GM19023 (cell line): ENCODE measurements at regions not wholly inside any gene's neighbourhood (a gene's known extent, or its start where the extent isn't known, plus 50 kb on each side); places are given as distances from the start of the nearest gene placed in this dataset.

Experiments used
- ATAC-seq: cut with Tn5 transposase; IDR thresholded peaks from one replicate; pipeline ENCODE4 v1.9.1; 2021; ENCODE audit warnings: mild to moderate bottlenecking, moderate library complexity; ENCODE audit not compliant: unreplicated experiment

DNA sequence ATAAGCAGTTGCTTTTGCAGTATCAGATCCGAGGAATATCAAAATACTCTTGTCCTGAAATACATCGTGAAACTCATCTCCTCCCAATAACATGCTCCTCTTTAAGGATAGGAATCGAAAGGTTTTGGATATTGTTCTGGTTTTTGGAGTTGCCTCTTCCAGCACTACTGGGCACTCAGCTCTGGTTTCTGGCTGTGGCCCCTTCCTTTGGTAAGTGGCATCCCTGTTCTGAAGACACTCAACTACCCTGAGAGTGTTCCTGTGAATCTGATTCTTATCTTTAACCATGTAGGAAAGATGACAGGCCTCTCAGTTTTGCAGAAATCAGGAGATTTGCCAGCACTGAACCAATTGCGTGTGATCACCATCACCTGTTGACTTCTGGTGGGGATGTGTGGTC, 327.5 kb upstream of the TBL1XR1 start:
- no peak for ATAC-seq

DNA sequence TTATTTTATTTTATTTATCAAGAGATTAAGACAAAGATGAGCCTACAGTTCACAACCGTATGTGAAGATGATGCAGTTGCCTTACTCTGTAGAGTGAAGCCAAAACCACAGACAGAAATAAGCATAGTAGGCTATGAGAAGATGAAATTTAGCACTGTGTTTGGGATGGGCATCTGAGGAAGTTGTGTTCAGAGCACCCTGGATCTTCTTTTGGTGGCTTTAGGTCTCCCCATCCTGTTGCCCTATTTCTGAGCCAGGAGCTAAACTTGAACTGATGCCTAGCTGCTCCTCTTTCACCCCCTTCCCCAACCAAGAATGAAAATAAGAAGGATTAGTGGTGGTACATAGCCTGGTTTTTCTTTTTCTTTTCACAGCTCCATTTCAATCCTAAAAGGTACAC, 328.1 kb upstream of the TBL1XR1 start:
- ATAC-seq: no peak

DNA sequence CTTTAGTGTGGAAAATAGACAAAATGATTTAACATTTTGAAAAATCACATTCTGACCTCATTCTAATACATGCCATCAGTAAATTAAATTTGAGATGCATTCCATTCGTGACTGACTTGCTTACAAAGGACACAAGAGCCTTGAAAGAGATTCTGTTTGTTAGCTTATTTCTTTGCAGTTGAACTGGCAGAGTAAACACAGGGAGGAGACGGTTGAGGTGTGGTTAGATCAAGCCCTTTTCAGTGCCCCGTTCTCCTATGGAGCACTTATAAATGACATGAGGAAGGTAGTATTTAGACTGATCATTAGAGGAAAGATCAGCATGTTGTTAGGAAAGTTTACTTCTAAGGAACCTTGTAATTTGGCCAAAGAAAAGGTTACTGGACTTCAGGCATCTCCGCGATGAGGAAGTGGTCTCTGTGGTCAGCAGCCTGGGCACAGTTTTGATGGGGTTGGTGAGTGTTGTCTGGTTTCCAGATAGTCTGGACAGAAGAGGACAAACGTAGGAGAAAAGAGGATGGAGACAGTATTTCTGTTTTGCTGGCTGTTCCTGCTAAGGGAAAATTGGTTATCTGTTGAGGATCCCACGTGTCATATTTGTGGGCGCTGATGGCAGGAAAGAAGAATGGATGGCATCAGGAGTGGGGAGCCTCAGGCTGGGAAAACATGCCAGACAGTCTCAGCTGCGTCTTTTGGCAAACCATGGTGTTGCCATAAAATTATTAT, 328.9 kb upstream of the TBL1XR1 start:
- no peak for ATAC-seq

DNA sequence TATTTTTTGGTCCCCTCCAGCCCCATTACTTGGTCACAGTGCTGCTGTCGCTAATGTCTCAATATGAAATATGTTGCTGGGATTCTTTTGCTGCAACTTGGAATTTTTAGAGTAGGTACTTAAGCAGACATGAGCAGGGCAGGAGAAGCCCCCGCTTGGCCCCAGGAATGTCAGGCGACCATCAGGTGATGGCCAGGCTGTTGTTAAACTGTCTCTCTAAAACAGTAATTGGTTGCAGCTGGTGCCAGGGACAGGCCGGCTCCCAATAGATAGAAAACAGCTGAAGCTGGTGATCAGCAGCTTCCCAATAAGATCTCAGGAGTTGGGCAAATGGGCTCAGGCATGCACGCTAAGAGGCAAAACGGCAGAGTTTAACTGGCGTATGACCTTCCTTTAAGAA, 329.9 kb upstream of the TBL1XR1 start:
- no peak for ATAC-seq

DNA sequence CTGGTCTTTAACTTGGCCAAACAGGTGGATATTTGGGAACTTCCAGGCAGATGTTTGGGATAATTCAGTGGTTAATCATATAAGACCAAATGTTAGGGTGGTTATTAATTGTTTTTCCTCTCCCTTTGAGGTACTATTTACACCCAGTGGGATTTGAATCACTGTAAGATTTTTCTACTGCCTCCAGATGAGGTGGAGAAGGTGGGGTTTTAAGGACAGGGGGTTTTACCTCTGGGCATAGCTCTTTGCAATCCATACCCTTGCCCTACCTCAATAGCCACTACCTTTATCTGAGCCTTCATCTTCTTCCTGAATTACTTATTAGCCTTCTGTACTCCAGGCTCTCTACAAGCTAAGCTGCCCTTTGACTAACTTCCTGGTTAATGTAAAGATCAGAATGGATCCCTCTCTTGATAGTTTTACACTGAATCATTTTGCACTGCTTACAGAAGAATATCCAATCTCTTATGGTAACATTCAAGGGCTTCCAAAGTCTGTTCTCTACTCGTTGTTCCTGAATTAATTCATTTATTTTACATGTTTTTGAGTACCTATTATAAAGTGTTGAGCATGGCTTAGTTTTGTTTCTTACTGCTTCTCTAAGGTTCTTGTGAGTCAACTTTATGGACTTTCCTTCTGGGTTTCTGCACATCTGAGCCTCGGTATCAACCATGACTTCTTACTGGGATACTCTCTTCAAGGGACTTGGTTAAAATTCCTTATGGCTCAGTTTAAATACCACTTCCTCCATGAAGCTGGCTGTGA, 331.2 kb upstream of the TBL1XR1 start:
- ATAC-seq: no peak

DNA sequence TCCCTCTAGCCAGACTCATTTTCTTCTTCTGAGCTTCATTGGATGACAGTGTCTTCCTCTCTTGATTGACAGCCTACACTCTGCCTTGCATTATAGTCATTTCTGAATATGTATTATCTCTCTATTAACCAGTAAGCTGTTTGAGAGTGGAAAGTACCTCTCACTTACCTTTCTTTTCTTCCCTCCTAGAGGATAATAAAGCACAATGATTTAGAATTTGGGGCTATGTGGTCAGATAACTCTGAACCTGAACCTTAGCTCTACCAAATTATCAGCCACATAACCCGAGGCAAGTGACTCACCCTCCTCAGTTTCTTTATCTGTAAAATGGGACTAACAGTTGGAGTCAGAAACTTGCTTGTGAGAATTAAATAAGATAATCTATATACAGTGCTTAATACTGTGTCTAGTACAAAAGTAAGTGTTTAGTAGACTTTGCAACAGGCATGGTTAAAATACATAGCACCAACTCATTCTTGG, 331.8 kb upstream of the TBL1XR1 start:
- no peak for ATAC-seq

DNA sequence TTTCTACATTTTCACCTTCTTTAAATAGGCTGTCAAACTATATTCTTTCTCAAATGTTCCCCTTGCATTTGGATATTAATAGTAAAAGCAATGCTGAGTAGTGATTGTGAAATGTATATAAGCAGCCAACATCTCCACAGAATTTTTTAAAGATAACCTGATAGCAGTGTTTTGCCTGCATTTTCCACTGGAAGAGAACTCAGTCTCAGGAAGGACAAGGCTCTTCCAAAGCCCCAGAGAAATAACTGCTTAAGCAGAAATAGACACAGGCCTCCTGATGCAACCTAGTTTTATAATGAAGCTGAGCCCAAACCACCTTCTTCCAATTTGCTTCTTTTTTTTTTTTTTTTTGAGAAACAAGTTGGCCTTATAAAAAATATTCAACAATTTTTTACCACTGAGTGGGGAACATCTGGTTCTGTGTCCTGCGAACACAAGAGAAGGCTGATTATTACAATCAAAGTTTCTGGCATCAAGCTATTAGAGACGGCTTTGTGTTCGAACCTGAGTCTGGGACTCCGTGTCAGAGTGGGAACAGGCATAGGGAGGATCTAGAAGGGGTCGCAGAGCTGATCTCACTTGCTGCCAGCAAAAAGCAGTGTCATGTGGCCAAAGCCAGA, 332.5 kb upstream of the TBL1XR1 start:
- ATAC-seq: no peak

DNA sequence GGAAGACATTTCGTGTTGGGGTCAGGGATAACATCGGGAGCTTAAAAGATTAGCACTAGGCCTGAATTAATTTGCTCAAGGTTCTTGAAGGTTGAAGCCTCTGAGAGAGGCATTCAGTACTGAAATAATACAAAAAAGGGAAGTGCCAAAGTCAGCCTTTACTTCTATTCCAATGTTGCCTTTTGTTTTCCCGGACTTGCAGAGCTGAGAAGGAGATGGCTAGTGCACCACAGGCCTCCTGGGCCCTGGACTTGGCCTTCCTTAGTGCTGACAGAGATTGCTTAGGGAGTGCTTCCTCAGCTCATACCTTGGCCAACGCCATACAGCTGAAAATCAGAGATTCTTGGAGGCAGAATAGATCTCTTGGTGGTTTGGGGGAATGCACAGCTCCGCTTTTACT, 333.6 kb upstream of the TBL1XR1 start:
- ATAC-seq: no peak

DNA sequence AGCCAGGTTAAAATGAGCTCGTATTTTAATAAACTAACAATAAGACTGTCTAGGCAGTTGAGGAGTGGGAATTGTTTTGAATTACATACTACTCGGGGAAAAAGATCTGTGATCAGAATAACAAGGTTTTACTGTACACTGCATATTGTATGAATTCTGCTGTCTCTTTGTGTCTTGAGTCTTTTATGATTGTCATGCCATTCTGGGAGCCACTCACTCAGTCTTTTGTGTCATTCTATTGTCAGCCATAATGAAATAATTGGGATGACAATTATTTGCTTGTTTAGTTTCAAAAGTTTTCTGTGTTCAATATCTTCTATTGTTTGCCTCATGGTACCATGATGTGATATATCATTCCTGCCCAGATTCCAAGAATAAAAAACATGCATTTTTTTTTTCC, 339.6 kb upstream of the TBL1XR1 start:
- no peak for ATAC-seq

DNA sequence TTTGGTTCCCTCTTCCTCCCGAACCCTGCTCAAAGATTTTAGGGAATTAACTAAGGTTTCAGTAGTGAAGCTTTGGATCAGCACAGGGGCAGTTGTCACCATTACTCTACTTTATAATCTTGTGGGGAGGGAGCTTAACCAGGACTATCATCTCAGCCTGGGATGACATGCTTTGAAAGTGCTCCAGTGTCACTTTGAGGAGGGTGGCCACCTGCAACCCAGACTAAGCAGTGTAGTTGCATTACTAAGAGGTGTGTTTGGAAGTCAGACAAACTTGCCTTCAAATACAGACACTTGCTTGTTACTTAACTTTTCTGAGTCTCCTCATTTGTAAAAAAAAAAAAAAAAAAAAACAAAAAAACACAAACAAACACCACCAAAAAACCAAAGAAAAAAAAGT, 340.3 kb upstream of the TBL1XR1 start:
- no peak for ATAC-seq

DNA sequence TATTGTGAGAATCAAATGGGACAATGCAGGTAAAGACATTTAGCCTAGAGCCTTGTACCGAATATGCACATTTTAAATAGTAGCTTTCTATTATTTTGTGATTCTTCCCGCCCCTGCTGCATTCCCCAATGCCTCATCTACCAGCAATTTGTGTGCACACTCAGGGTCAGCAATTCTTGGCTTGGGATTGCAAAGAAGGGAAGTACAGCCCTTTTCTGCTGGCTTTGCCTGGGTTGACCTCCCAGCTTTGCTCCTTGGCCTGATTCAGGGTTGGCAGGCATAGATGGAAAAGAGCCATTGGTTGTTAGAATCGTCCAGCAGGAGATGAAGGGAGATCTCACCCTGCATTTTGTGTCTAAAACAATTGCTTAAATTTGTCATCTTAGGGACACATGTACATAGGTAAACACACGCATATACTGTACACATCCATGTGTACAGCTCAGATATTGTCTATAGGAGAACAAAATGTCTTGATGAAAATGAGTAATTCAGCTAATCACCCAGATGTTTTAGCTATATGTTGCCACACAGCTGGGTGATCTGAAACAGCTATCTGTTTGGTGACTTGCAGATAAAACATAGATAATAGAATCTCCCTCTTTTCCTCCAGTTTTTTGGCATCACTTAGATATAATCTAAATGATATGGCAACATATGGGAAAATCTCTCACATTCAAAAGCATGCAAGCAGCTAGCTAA, 340.9 kb upstream of the TBL1XR1 start:
- no peak for ATAC-seq

DNA sequence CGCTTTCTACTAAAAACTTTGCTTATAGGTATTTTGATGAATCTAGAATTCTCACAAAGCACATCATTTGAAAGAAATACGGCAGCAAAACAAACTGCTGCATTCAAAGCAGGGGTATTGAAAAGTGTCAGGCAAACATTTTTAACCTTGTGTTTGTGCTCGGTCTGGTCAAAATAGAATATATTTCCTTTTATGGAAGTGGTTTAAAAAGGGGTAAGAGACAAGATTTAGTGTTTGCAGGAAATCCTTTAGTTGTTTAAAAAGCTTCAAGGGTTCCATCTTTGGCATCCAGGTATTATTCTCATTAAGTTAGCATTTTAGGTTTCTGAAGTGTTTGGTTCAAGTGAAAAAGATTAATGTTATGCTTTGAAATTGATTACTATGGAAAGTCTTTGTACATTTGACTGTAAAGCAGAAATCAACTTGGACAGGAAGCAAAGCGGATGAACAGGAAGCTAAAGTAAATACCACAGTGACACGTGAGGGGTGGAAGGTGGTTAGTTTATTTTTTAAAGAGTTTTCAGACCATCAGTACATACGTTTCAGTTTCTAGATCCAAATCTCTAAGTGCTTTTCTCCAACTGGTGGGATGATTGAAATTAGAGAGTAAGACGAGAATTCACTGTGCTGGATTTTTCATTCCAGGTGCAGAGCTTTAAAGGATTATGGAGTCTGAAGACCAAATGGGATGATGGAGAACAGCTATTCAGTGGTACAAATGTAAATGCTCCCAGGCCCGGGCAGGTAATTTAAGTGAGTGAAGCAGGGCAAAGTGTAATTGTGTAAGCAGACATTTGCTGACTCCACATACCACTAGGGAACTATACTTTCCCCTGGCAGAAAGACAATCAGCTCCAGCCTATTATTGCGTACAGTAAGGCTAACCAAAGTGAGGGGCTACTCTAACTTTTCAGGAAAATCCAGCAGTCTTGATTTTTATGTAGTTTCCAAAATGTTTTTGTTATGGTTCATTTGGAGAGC, 341.8 kb upstream of the TBL1XR1 start:
- ATAC-seq: peak; percentile 68

DNA sequence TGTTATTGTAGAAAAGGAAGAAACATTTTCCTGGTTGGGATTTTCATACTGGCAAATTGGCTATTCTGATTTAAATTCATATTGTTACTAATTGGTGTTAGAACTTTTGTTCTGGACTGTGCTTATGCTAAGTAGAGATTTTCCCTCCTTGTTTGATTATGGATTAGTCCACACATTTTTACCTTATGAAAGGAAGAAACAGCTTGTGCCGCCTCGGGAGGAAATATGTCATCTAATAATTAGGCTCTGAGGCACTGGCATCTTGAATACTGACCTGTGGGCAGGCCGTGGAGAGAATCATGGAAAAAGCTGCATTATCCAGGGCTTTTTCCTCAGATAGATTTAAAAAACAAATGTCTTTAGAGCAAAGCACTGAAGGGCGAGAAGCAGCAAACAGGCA, 344.3 kb upstream of the TBL1XR1 start:
- ATAC-seq: no peak

DNA sequence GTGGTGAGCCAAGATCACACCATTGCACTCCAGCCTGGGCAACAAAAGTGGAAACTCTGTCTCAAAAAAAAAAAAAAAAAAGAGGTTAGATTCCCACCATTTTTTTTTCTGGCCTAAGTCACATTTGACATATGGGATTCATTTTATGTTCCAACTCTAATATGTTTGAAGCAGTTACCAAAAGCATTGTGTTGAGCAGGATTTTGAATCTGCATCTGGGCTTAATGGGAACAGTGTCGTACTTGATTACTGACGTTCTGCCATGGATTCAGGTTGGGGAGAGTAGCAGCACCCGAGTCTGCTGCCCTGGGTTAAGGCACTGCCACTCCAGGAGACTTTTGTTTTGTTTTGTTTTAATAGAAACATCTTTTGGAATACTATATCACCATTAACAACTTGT, 348.7 kb upstream of the TBL1XR1 start:
- no peak for ATAC-seq

DNA sequence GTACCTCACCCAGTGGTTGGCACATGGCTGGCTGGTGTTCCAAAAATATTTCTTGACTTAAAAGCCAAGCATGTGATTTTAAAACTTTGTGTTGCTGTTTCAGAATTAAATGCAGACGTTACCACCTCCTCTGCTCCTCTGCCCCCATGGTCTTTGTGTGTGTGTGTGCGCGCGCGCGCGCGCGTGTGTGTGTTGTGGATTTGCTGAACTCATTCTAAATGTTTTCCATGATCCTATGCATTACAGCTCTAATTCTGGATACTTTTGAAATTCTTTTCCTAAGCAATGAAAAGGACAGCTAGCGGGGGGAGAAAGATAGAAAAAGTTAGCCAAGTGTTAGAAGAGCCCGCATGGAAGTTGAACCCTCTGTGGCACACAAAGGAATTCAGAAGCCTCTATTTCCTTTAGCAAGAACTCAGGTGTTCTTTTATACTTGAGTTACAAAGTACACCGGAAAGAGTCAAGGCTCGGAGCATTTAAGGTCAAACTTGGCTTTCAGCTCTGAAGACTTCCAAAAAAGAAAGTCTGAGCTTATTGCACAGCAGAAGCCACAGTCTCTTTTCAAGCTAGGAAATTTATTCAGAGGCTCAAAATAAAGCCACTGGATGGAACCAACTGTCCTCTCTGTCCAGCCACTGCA, 350.5 kb upstream of the TBL1XR1 start:
- ATAC-seq: no peak

DNA sequence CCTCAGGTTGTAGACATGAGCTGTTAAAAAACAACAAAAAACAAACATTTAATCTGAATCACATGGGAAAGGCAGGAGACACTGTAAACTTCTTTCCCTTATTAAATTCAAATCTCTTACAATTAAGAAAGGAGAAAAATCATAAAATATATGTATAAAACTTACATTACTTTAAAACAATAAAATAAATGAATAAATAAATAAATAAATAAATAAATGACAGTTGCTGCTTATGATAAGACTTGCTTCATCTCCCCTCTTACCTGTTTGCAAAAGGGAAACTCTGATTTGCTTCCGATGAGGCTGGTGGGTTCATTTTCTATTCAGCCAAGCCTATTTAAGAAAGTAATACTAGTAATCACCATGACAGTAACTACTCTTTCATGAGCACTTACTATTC, 353.4 kb upstream of the TBL1XR1 start:
- ATAC-seq: no peak

DNA sequence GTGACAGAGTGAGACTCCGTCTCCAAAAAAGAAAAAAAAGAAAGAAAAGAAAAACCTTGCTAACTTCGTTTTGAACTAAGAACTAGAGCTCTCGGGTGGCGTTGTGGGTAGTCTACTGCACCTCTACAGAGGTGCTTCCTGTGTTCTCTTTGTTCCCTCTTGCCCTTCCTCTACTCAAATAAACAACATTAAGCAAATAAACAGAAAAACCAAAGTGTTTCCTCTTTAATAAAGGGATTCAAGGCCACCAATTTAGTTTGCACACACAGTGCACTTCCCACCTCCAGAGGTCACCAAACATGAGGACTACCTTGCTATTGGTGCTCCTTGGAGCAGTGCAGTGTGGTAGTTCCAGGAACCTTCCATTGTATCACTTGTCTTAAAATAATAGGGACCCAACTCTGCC, 354.2 kb upstream of the TBL1XR1 start:
- no peak for ATAC-seq

DNA sequence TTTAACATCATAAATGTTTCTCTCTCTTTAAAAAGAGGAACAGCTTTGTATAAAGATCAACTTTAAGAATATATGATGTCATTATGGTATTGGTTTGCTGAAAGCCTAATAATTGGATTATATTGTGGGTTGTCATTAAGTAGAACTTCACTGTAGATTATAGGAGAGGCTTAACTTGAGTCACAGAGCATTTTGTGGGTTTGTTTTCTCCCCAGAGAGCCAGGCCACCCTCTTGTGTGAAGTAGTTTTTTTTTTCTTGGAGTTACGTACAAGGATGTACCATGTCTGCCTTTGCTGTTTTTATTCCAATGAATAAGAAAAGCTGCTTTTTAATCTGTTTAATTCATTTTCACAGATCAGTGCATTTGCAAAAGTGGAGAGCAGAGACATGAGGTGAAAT, 354.8 kb upstream of the TBL1XR1 start:
- no peak for ATAC-seq

DNA sequence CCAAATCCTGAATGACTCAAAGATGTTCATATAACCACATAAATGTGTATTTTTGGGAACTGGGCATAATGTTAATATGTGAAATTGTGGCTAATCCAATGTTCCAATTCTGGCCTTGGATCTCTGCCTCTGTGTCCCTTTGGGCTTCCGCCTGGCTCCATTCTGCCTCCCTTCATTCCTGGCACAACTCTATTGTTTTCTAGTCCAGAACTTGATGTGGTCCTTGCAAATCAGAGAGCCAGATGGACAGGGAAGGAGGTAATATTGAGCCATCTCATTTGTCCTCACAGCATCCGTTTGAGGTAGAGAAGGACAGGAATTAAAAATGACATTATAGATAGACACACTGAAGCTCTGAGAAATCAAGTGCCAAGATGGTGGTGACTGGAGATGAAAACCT, 355.7 kb upstream of the TBL1XR1 start:
- ATAC-seq: no peak

DNA sequence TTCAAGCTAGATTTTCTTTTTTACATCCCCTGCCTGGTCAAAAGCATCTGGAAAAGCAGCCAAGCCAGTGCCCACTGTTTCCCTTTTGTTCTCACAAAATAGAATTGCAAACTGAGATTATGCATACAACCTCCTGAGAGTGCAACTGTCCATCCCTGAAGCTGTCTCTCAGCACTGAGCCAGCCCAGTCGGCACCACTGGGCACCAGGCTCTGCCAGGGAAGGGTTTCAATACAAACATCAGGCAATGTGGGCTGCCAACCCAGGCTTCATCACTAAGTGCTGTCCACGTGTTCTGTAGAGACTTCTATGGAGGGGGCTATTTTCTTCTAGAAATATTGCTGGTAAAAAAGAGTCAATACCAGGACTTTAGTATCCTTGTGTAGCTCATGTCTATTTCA, 356.3 kb upstream of the TBL1XR1 start:
- no peak for ATAC-seq
